ENCODE measurements at regions not wholly inside any gene's neighbourhood (a gene's known extent, or its start where the extent isn't known, plus 50 kb on each side); places are given as distances from the start of the nearest gene placed in this dataset.

- TF ChIP-seq CTCF (IDR thresholded peaks at IDR 0.05) (no peak), POLR2A (IDR thresholded peaks at IDR 0.05) (no peak)
These were observed 172.8 kb upstream of the PITX1 start for GRCh38 chr5:135206862-135207261.

All from esophagus squamous epithelium (tissue), 4 donors.